K562 (cell line): ENCODE measurements at regions not wholly inside any gene's neighbourhood (a gene's known extent, or its start where the extent isn't known, plus 50 kb on each side); places are given as distances from the start of the nearest gene placed in this dataset.

ENCODE experiments used
- ATAC-seq: fragments of 200-7000 bp; cut with Tn5 transposase; 3 replicates; pipeline ENCODE4 v1.9.1; 2020; ENCODE audit warnings: moderate library complexity
- BruUV-seq: library from RNA; stranded (reverse); fragments of 400-500 nt; replicated peaks from 2 replicates; lab custom pipeline; 2021; lab: Mats Ljungman, UMichigan
- CTCF ChIA-PET: fragments of 300-600 bp; formaldehyde crosslinking; extraction: SDS; loops from one replicate; lab custom pipeline; 2021; ENCODE audit warnings: low intra/inter-chr PET ratio; lab: Yijun Ruan, JAX
- POLR2A ChIA-PET: fragments of 300-600, 350-650 bp; sonication (Branson Sonifier 250); formaldehyde crosslinking; extraction: SDS; loops from one replicate; lab custom pipeline; 2021; ENCODE audit warnings: antibody characterized with exemption, inconsistent platforms; lab: Yijun Ruan, JAX
- DNase-seq, 4 experiments: peaks; one replicate each; pipeline versions ENCODE4 v3.0.0 to v3.0.0-alpha.2; 2011 to 2018; ENCODE audit warnings: low spot score in 3 of 4, mixed read lengths in 3 of 4; ENCODE audit errors: extremely low read depth in 1 of 4
- FAIRE-seq: peaks from 2 replicates; lab custom pipeline; 2011; peaks lifted over from hg19 to GRCh38; lab: Jason Lieb, UNC
- H2AFZ ChIP-seq: 2 replicates; pipeline ENCODE4 v1.6.0; 2011; ENCODE audit warnings: low read depth, low read length, control low read depth, inconsistent platforms
- H3K27ac ChIP-seq: fragments of 200-600 bp; 3 replicates; pipeline ENCODE4 v1.8.0; 2011; ENCODE audit warnings: low read depth, mild to moderate bottlenecking, control low read depth, inconsistent platforms, low read length, moderate library complexity, mixed read lengths; ENCODE audit errors: extremely low read depth
- H3K27me3 ChIP-seq, 2 experiments: fragments of 300-600 bp in 1 of 2; 2 replicates in 1 of 2; 3 replicates in 1 of 2; pipeline versions ENCODE4 v1.6.0 to v1.8.0; 2011; ENCODE audit warnings: inconsistent platforms in 2 of 2, low read length in 2 of 2, mild to moderate bottlenecking in 1 of 2, mixed read lengths in 1 of 2, moderate library complexity in 1 of 2; ENCODE audit not compliant: control insufficient read depth in 2 of 2, insufficient read depth in 2 of 2
- H3K36me3 ChIP-seq: fragments of 300-600 bp; 3 replicates; pipeline ENCODE4 v1.8.0; 2011; ENCODE audit warnings: mild to moderate bottlenecking, low read length, inconsistent platforms; ENCODE audit not compliant: control insufficient read depth, insufficient read depth
- H3K4me1 ChIP-seq, 2 experiments: fragments of 200-600 bp in 1 of 2; replicated peaks in 1 of 2; 2 replicates in 1 of 2; 3 replicates in 1 of 2; pipeline versions ENCODE4 v1.5.1 to v1.8.0; 2011; ENCODE audit warnings: inconsistent platforms in 2 of 2, low read length in 2 of 2, mild to moderate bottlenecking in 1 of 2, mixed read lengths in 1 of 2, moderate library complexity in 1 of 2; ENCODE audit not compliant: control insufficient read depth in 2 of 2, insufficient read depth in 2 of 2
- H3K4me2 ChIP-seq: 2 replicates; pipeline ENCODE4 v1.6.1; 2011; ENCODE audit warnings: low read length, control low read depth, inconsistent platforms, mixed read lengths; ENCODE audit not compliant: insufficient read depth
- H3K4me3 ChIP-seq: fragments of 200-600 bp; sonication (generic), shearing (Covaris generic); 2 replicates; pipeline ENCODE4 v1.5.1; 2016; ENCODE audit warnings: control low read depth, inconsistent platforms
- H3K79me2 ChIP-seq: fragments of 200-600 bp; 3 replicates; pipeline ENCODE4 v1.8.0; 2011; ENCODE audit warnings: low read length, inconsistent platforms; ENCODE audit not compliant: control insufficient read depth, insufficient read depth
- H3K9ac ChIP-seq, 2 experiments: 2 replicates each; pipeline versions ENCODE4 v1.6.0 to v1.6.1; 2011; ENCODE audit warnings: low read depth in 2 of 2, low read length in 2 of 2, control low read depth in 1 of 2, inconsistent platforms in 1 of 2, mild to moderate bottlenecking in 1 of 2, mixed read lengths in 1 of 2; ENCODE audit not compliant: insufficient read depth in 1 of 2
- H3K9me1 ChIP-seq: one replicate; pipeline ENCODE4 v1.6.0; 2011; ENCODE audit warnings: inconsistent platforms, mild to moderate bottlenecking, low read length, moderate library complexity; ENCODE audit not compliant: control insufficient read depth, insufficient read depth
- H3K9me3 ChIP-seq: replicated peaks from 2 replicates; pipeline ENCODE4 v1.5.1; 2011; ENCODE audit warnings: low read depth, low read length, inconsistent platforms; ENCODE audit not compliant: control insufficient read depth, insufficient read depth
- H4K20me1 ChIP-seq: replicated peaks from 2 replicates; pipeline ENCODE4 v1.6.1; 2011; ENCODE audit warnings: low read length, inconsistent platforms, mixed read lengths; ENCODE audit not compliant: control insufficient read depth, insufficient read depth
- CBX3 ChIP-seq, 2 experiments: IDR thresholded peaks; 1 replicate in 1 of 2; 2 replicates in 1 of 2; pipeline ENCODE4 v1.6.1; 2012; ENCODE audit warnings: inconsistent platforms in 2 of 2, low read length in 2 of 2, borderline replicate concordance in 1 of 2, control low read depth in 1 of 2
- MAZ ChIP-seq, 2 experiments: fragments of 450-650 bp in 1 of 2; sonication (generic) in 1 of 2; formaldehyde crosslinking; IDR thresholded peaks in 1 of 2; conservative IDR thresholded peaks in 1 of 2; 2 replicates each; pipeline versions ENCODE4 v1.4.0 to v1.5.0; 2020; ENCODE audit warnings: mild to moderate bottlenecking in 1 of 2, missing genetic modification reagents in 1 of 2
- NCOA6 ChIP-seq: fragments of 450-650 bp; IDR thresholded peaks from 2 replicates; pipeline ENCODE4 v1.6.1; 2017; ENCODE audit warnings: mild to moderate bottlenecking
- NELFE ChIP-seq: IDR thresholded peaks from 2 replicates; pipeline ENCODE4 v1.6.1; 2011; ENCODE audit warnings: mild to moderate bottlenecking; ENCODE audit not compliant: insufficient read depth, insufficient read length
- NFE2L1 ChIP-seq: fragments of 450-650 bp; IDR thresholded peaks from 2 replicates; pipeline ENCODE4 v1.6.1; 2016; ENCODE audit warnings: missing genetic modification characterization, low read depth, mild to moderate bottlenecking, missing compliant biosample characterization, moderate library complexity, borderline replicate concordance
- SMAD3 ChIP-seq: fragments of 450-650 bp; formaldehyde crosslinking; conservative IDR thresholded peaks from 2 replicates; pipeline ENCODE4 v1.4.0; 2020; ENCODE audit warnings: mild to moderate bottlenecking
- SNRNP70 ChIP-seq: fragments of 200-400 bp; formaldehyde crosslinking; optimal IDR thresholded peaks from 2 replicates; pipeline ENCODE3; 2017; ENCODE audit warnings: low read depth, low read length
- TAF7 ChIP-seq: fragments of 450-650 bp; IDR thresholded peaks from 2 replicates; pipeline ENCODE4 v1.6.1; 2016; ENCODE audit warnings: missing genetic modification characterization, missing compliant biosample characterization
- ZBED1 ChIP-seq: IDR thresholded peaks from 2 replicates; pipeline ENCODE4 v1.6.1; 2014
- ZNF707 ChIP-seq: fragments of 250-450 bp; sonication (Bioruptor Pico); conservative IDR thresholded peaks from 2 replicates; pipeline ENCODE4 v1.8.0; 2022; ENCODE audit warnings: inconsistent platforms, mild to moderate bottlenecking, moderate library complexity
- WGBS: fragments of 100-300 bp; shearing (Covaris generic); methylation state at CpG from one replicate; pipeline ENCODE4 v1.1.6; 2016; ENCODE audit warnings: low coverage, mixed read lengths; ENCODE audit not compliant: insufficient coverage; ENCODE audit errors: missing lambda C conversion rate; 5-methylcytosine and 5-hydroxymethylcytosine counted together
- in situ Hi-C: fragments of 300-500 bp; cut with MboI; formaldehyde crosslinking; loops from 4 replicates; pipeline ENCODE4 v1.15.0; 2018; ENCODE audit warnings: inconsistent platforms, mixed read lengths
- intact Hi-C: fragments of 100-400 bp; cut with micrococcal nuclease; formaldehyde crosslinking; loops from 2 replicates; pipeline ENCODE4 v1.14.2; 2022
- TF ChIP-seq, protein P1 (sequence below): IDR thresholded peaks from 2 replicates; pipeline ENCODE4 v1.6.1; 2011; ENCODE audit warnings: borderline replicate concordance, low read depth, mild to moderate bottlenecking, moderate library complexity, low read length; ENCODE audit not compliant: insufficient read depth, poor library complexity, severe bottlenecking
- TF ChIP-seq, protein P2 (sequence below), 2 experiments: fragments of 450-650 bp; IDR thresholded peaks; 2 replicates each; pipeline ENCODE4 v1.6.1; 2018; ENCODE audit warnings: mild to moderate bottlenecking in 2 of 2, low read depth in 1 of 2; ENCODE audit not compliant: partially characterized antibody in 2 of 2
- TF ChIP-seq, protein P3 (sequence below): fragments of 250-450 bp; sonication (Bioruptor Pico); IDR thresholded peaks from 2 replicates; pipeline ENCODE4 v1.6.1; 2021; ENCODE audit warnings: mild to moderate bottlenecking
- TF ChIP-seq, protein P4 (sequence below): sonication (generic); formaldehyde crosslinking; IDR thresholded peaks from 2 replicates; pipeline ENCODE4 v1.8.1; 2022; ENCODE audit warnings: missing genetic modification reagents
- TF ChIP-seq, protein P5 (sequence below): fragments of 250-450 bp; sonication (Bioruptor Pico); IDR thresholded peaks from 2 replicates; pipeline ENCODE4 v1.8.0; 2022; ENCODE audit warnings: moderate library complexity, mild to moderate bottlenecking, inconsistent platforms

DNA sequence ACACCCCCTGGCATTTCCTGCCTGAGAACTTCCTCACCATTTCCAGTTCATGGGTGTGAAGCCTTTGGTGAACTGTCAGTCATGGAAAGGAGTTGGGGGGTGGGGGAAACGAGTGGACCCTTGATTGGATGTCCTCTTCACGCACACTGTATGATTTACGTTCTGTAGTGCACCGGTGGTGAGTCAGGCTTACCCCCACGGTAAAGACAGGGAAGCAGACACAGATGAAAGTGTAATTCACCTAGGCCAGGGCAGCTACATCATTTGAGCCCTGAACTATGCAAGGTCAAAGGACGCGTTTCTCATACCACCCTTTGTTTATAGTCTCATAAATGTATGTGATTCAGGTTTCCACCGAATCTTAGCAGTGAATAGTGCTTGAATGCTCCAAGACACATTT is 628.3 kb upstream of the PFKP start:
- Histone ChIP-seq H3K27me3 (no peaks in the 10 kb centered on the region; a peak in 2 of 5 replicates), H3K4me1 (no peaks in the 10 kb centered on the region), H3K9ac (no peak overlapping the region), H4K20me1 (no peaks in the 10 kb centered on the region; the same call in 1 of the 2 replicates), H2AFZ (no peak overlapping the region), H3K27ac (no peak overlapping the region), H3K4me2 (no peak overlapping the region), H3K4me3 (no peak overlapping the region), H3K79me2 (no peaks in the 10 kb centered on the region), H3K36me3 (no peaks in the 10 kb centered on the region), H3K9me1 (no peaks in the 10 kb centered on the region), H3K9me3 (no peaks in the 10 kb centered on the region)
- ChIA-PET POLR2A (no interaction called here), CTCF (no interaction called here)
- BruUV-seq: no TSS peak
- in situ Hi-C loops (no loop called here), intact Hi-C loops (no loop called here)
- no peak for FAIRE-seq
- no peak for ATAC-seq
- no peak for DNase-seq
- WGBS: 0% methylated on average over 8 of the region's 8 CpGs
- TF ChIP-seq MAZ (CRISPR knock-in tag; conservative IDR thresholded peaks at IDR 0.05 in 1 of 2, IDR thresholded peaks at IDR 0.05 in 1 of 2): no peak
- TF ChIP-seq, protein P1, sequence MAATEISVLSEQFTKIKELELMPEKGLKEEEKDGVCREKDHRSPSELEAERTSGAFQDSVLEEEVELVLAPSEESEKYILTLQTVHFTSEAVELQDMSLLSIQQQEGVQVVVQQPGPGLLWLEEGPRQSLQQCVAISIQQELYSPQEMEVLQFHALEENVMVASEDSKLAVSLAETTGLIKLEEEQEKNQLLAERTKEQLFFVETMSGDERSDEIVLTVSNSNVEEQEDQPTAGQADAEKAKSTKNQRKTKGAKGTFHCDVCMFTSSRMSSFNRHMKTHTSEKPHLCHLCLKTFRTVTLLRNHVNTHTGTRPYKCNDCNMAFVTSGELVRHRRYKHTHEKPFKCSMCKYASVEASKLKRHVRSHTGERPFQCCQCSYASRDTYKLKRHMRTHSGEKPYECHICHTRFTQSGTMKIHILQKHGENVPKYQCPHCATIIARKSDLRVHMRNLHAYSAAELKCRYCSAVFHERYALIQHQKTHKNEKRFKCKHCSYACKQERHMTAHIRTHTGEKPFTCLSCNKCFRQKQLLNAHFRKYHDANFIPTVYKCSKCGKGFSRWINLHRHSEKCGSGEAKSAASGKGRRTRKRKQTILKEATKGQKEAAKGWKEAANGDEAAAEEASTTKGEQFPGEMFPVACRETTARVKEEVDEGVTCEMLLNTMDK: no peak
- TF ChIP-seq, protein P2, sequence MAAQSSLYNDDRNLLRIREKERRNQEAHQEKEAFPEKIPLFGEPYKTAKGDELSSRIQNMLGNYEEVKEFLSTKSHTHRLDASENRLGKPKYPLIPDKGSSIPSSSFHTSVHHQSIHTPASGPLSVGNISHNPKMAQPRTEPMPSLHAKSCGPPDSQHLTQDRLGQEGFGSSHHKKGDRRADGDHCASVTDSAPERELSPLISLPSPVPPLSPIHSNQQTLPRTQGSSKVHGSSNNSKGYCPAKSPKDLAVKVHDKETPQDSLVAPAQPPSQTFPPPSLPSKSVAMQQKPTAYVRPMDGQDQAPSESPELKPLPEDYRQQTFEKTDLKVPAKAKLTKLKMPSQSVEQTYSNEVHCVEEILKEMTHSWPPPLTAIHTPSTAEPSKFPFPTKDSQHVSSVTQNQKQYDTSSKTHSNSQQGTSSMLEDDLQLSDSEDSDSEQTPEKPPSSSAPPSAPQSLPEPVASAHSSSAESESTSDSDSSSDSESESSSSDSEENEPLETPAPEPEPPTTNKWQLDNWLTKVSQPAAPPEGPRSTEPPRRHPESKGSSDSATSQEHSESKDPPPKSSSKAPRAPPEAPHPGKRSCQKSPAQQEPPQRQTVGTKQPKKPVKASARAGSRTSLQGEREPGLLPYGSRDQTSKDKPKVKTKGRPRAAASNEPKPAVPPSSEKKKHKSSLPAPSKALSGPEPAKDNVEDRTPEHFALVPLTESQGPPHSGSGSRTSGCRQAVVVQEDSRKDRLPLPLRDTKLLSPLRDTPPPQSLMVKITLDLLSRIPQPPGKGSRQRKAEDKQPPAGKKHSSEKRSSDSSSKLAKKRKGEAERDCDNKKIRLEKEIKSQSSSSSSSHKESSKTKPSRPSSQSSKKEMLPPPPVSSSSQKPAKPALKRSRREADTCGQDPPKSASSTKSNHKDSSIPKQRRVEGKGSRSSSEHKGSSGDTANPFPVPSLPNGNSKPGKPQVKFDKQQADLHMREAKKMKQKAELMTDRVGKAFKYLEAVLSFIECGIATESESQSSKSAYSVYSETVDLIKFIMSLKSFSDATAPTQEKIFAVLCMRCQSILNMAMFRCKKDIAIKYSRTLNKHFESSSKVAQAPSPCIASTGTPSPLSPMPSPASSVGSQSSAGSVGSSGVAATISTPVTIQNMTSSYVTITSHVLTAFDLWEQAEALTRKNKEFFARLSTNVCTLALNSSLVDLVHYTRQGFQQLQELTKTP (IDR thresholded peaks at IDR 0.05; ENCODE audit: low read depth in 1 of 2, partially characterized antibody in 2 of 2): no peak
- no peak for TF ChIP-seq TAF7
- no peak for TF ChIP-seq ZNF707
- TF ChIP-seq, protein P3, sequence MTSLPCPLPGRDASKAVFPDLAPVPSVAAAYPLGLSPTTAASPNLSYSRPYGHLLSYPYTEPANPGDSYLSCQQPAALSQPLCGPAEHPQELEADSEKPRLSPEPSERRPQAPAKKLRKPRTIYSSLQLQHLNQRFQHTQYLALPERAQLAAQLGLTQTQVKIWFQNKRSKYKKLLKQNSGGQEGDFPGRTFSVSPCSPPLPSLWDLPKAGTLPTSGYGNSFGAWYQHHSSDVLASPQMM (CRISPR knock-in tag): no peak
- no peak for TF ChIP-seq NCOA6
- TF ChIP-seq, protein P4, sequence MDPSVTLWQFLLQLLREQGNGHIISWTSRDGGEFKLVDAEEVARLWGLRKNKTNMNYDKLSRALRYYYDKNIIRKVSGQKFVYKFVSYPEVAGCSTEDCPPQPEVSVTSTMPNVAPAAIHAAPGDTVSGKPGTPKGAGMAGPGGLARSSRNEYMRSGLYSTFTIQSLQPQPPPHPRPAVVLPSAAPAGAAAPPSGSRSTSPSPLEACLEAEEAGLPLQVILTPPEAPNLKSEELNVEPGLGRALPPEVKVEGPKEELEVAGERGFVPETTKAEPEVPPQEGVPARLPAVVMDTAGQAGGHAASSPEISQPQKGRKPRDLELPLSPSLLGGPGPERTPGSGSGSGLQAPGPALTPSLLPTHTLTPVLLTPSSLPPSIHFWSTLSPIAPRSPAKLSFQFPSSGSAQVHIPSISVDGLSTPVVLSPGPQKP: no peak
- TF ChIP-seq SNRNP70: no peak
- no peak for TF ChIP-seq ZBED1
- TF ChIP-seq, protein P5, sequence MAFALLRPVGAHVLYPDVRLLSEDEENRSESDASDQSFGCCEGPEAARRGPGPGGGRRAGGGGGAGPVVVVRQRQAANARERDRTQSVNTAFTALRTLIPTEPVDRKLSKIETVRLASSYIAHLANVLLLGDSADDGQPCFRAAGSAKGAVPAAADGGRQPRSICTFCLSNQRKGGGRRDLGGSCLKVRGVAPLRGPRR (CRISPR knock-in tag): no peak
- TF ChIP-seq NELFE: no peak
- TF ChIP-seq NFE2L1 (tag): no peak
- no peak for TF ChIP-seq SMAD3 (CRISPR knock-in tag)
- no peak for TF ChIP-seq CBX3 (IDR thresholded peaks at IDR 0.05; ENCODE audit: borderline replicate concordance in 1 of 2, low read length in 2 of 2)
